ENCODE measurements at regions not wholly inside any gene's neighbourhood (a gene's known extent, or its start where the extent isn't known, plus 50 kb on each side); places are given as distances from the start of the nearest gene placed in this dataset.

DNA sequence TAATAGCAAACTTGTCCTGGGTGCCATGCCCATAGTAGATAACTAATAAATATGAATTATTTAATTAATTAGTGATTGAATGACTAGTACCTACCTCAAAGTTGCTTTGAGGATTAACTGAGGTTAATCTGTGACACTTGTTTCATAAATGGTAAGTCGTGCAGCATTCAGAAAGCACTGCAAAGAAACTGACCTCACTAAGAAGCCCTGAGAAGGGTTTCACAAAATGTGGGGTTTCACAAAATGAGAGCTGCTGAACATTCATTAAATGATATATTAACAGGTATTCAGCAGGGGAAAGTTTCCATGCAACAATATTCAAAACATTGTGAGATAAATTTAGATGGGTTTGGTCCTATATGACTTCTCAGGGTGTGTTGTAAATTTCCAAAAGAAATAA, 236.2 kb downstream of the OSR1 start:
- TF ChIP-seq ZNF174 (tag by site-specific recombination; IDR thresholded peaks at IDR 0.05) (no peak), ZNF549 (tag by site-specific recombination; IDR thresholded peaks at IDR 0.05) (no peak), ZNF221 (tag by site-specific recombination; IDR thresholded peaks at IDR 0.05; ENCODE audit: borderline replicate concordance) (no peak), PRDM4 (tag by site-specific recombination; IDR thresholded peaks at IDR 0.05) (no peak), ZNF292 (tag by site-specific recombination; IDR thresholded peaks at IDR 0.05; ENCODE audit: borderline replicate concordance, low read depth) (no peak), ZNF335 (tag by site-specific recombination; conservative IDR thresholded peaks at IDR 0.05) (no peak), KLF10 (tag by site-specific recombination; IDR thresholded peaks at IDR 0.05) (no peak), ZNF624 (tag by site-specific recombination; IDR thresholded peaks at IDR 0.05) (no peak), ZNF571 (tag by site-specific recombination; IDR thresholded peaks at IDR 0.05) (no peak), ZNF76 (tag by site-specific recombination; IDR thresholded peaks at IDR 0.05; ENCODE audit: borderline replicate concordance, low read depth) (no peak), ZFP41 (tag by site-specific recombination; IDR thresholded peaks at IDR 0.05; ENCODE audit: borderline replicate concordance) (no peak), ZNF211 (tag by site-specific recombination; IDR thresholded peaks at IDR 0.05; ENCODE audit: low read depth) (no peak), ZXDB (tag by site-specific recombination; IDR thresholded peaks at IDR 0.05) (no peak)
- no peaks in the 10 kb centered on the region for H3K36me3 ChIP-seq (ENCODE audit: control insufficient read depth in 2 of 2, insufficient read depth in 1 of 2, low read length in 2 of 2)
- H3K4me3 ChIP-seq (ENCODE audit: low read depth, low read length): no peak overlapping the region
- POLR2A ChIA-PET: no interaction called here
- no peaks in the 10 kb centered on the region for H3K9me3 ChIP-seq (ENCODE audit: control insufficient read depth, insufficient read depth, low read depth, low read length)
- no peak overlapping the region for H3K27ac ChIP-seq (ENCODE audit: extremely low read depth, low read depth, low read length)
- CTCF ChIA-PET: no interaction called here
- H3K4me1 ChIP-seq (ENCODE audit: control insufficient read depth, insufficient read depth, low read length): no peaks in the 10 kb centered on the region

- no peak overlapping the region for H3K4me3 ChIP-seq (ENCODE audit: low read depth, low read length)
- TF ChIP-seq ZNF423 (tag by site-specific recombination; IDR thresholded peaks at IDR 0.05): no peak
- no peak for TF ChIP-seq ZNF157 (tag by site-specific recombination; IDR thresholded peaks at IDR 0.05)
- TF ChIP-seq GLI4 (tag by site-specific recombination; IDR thresholded peaks at IDR 0.05): no peak
- no peak for TF ChIP-seq INSM2 (tag by site-specific recombination; IDR thresholded peaks at IDR 0.05)
- TF ChIP-seq HOXC10 (CRISPR knock-in tag; IDR thresholded peaks at IDR 0.05): no peak
- TF ChIP-seq, protein P1, sequence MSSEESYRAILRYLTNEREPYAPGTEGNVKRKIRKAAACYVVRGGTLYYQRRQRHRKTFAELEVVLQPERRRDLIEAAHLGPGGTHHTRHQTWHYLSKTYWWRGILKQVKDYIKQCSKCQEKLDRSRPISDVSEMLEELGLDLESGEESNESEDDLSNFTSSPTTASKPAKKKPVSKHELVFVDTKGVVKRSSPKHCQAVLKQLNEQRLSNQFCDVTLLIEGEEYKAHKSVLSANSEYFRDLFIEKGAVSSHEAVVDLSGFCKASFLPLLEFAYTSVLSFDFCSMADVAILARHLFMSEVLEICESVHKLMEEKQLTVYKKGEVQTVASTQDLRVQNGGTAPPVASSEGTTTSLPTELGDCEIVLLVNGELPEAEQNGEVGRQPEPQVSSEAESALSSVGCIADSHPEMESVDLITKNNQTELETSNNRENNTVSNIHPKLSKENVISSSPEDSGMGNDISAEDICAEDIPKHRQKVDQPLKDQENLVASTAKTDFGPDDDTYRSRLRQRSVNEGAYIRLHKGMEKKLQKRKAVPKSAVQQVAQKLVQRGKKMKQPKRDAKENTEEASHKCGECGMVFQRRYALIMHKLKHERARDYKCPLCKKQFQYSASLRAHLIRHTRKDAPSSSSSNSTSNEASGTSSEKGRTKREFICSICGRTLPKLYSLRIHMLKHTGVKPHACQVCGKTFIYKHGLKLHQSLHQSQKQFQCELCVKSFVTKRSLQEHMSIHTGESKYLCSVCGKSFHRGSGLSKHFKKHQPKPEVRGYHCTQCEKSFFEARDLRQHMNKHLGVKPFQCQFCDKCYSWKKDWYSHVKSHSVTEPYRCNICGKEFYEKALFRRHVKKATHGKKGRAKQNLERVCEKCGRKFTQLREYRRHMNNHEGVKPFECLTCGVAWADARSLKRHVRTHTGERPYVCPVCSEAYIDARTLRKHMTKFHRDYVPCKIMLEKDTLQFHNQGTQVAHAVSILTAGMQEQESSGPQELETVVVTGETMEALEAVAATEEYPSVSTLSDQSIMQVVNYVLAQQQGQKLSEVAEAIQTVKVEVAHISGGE (tag by site-specific recombination; conservative IDR thresholded peaks at IDR 0.05; ENCODE audit: low read depth): no peak
- no peak for TF ChIP-seq PRDM6 (tag by site-specific recombination; IDR thresholded peaks at IDR 0.05)
- H3K27ac ChIP-seq (ENCODE audit: extremely low read depth, low read depth, low read length): no peak overlapping the region
- CTCF ChIA-PET: interaction anchor here (0.7 to 0.8 kb wide), 2 partner anchors 48 to 81 kb away, joined by 3 read pairs; no protein-coding TSS in a partner anchor
- POLR2A ChIA-PET: no interaction called here
- H3K4me1 ChIP-seq (ENCODE audit: control insufficient read depth, insufficient read depth, low read length): no peaks in the 10 kb centered on the region
- H3K9me3 ChIP-seq (ENCODE audit: control insufficient read depth, insufficient read depth, low read depth, low read length): no peaks in the 10 kb centered on the region
- H3K36me3 ChIP-seq (ENCODE audit: control insufficient read depth in 2 of 2, insufficient read depth in 1 of 2, low read length in 2 of 2): no peaks in the 10 kb centered on the region
Observed at GRCh38 chr2:19120941-19121750, 237.3 kb downstream of the OSR1 start.

Data from HEK293 (cell line).